Spleen (tissue), 7 donors: ENCODE measurements at regions not wholly inside any gene's neighbourhood (a gene's known extent, or its start where the extent isn't known, plus 50 kb on each side); places are given as distances from the start of the nearest gene placed in this dataset.

Experiments used
- CTCF ChIP-seq, 11 experiments: fragments of 200-600 bp in 7 of 11; fragments of 450-650 bp in 4 of 11; sonication (generic) in 4 of 11; IDR thresholded peaks in 8 of 11; conservative IDR thresholded peaks in 3 of 11; 1 replicate in 7 of 11; 2 replicates in 4 of 11; pipeline versions ENCODE4 v1.4.0 to v1.8.0; 2016 to 2021; ENCODE audit warnings: antibody characterized with exemption in 11 of 11, inconsistent platforms in 4 of 11, mild to moderate bottlenecking in 1 of 11
- POLR2A ChIP-seq, 3 donors: fragments of 450-650 bp; IDR thresholded peaks; one replicate each; pipeline ENCODE4 v1.5.1; 2017; ENCODE audit warnings: antibody characterized with exemption in 3 of 3, mild to moderate bottlenecking in 1 of 3
- POLR2AphosphoS5 ChIP-seq, 3 donors: sonication (generic); formaldehyde crosslinking; IDR thresholded peaks; one replicate each; pipeline ENCODE4 v1.5.1; 2017; ENCODE audit warnings: antibody characterized with exemption in 3 of 3
- donor health status: DM: no; HTN: no; CAD: no; lungs with moderate emphysema.
- donor health status: DM: no; HTN: no; CAD: no.
- donor health status: DM: no; HTN: no; CAD: no.

DNA sequence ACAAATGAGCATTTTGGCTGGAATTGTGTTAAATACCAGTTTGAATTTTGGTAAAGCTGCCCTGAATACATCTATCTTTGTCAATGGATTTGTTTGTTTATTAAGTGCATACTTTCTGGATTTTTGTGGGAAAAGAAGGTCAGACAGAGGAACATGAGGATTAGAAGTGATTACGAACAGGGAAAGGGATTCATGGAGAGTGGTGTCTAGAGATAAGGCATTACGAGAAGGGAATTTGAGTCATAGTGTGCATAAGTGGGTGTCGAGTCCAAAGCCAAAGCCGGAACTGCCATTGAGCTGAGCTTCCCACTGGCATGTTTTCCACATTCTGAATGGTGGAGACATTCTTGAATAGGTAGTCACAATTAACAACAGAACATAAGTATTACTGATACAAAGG, 68.9 kb upstream of the EFEMP1 start:
- no peak for TF ChIP-seq POLR2A (IDR thresholded peaks at IDR 0.05)
- TF ChIP-seq CTCF (IDR thresholded peaks at IDR 0.05 in 8 of 11, conservative IDR thresholded peaks at IDR 0.05 in 3 of 11), result no peak
- TF ChIP-seq POLR2AphosphoS5 (IDR thresholded peaks at IDR 0.05), result no peak
